NT2/D1 (cell line): ENCODE measurements at regions not wholly inside any gene's neighbourhood (a gene's known extent, or its start where the extent isn't known, plus 50 kb on each side); places are given as distances from the start of the nearest gene placed in this dataset.

ENCODE experiments used
- DNase-seq: peaks from one replicate; pipeline ENCODE4 v3.0.0-alpha.2; 2011; ENCODE audit warnings: low read depth, low spot score
- H3K27me3 ChIP-seq: 2 replicates; pipeline ENCODE4 v1.6.0; 2011; ENCODE audit warnings: mild to moderate bottlenecking; ENCODE audit not compliant: insufficient read length, insufficient read depth
- H3K36me3 ChIP-seq: 2 replicates; pipeline ENCODE4 v1.6.1; 2011; ENCODE audit warnings: mild to moderate bottlenecking, low read length, mixed read lengths; ENCODE audit not compliant: insufficient read depth, insufficient read length
- H3K4me1 ChIP-seq: 2 replicates; pipeline ENCODE4 v1.5.1; 2011; ENCODE audit not compliant: insufficient read depth, insufficient read length
- H3K4me3 ChIP-seq: 2 replicates; pipeline ENCODE4 v1.5.1; 2011; ENCODE audit warnings: low read depth; ENCODE audit not compliant: insufficient read length
- H3K9ac ChIP-seq: 2 replicates; pipeline ENCODE4 v1.6.0; 2011; ENCODE audit warnings: low read depth; ENCODE audit not compliant: insufficient read length
- H3K9me3 ChIP-seq: 2 replicates; pipeline ENCODE4 v1.5.1; 2011; ENCODE audit warnings: mild to moderate bottlenecking, low read length; ENCODE audit not compliant: insufficient read depth
- SUZ12 ChIP-seq: IDR thresholded peaks from 2 replicates; pipeline ENCODE4 v1.6.1; 2011; ENCODE audit not compliant: insufficient read length, insufficient read depth; ENCODE audit errors: extremely low read depth
- YY1 ChIP-seq: IDR thresholded peaks from 2 replicates; pipeline ENCODE4 v1.6.1; 2011; ENCODE audit not compliant: insufficient read length, insufficient read depth
- ZNF274 ChIP-seq: IDR thresholded peaks from 2 replicates; pipeline ENCODE4 v1.6.1; 2011; ENCODE audit warnings: mild to moderate bottlenecking, low read depth, low read length

DNA sequence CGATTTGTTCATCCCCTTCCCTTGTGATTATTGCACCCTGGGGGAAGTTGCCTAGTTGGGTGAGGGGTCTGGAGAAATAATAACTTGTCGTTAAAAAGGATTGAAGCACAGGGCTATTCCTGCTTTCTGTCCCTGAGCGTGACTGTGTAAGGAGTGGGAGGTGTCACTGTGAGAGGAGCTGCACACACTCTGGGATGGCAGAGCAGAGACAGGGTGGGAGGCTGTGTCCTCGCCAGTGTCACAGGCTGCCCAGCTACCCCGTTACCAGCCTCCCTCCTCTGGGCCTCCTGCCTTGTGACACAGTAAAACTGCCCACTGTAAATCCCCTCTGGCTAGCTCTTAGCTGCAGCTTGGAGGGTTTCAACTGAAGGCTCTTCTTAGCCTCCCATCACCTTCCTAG is 460.6 kb downstream of the AACS start:
- no peak for DNase-seq
- Histone ChIP-seq H3K9ac (no peak overlapping the region), H3K36me3 (no peaks in the 10 kb centered on the region), H3K27me3 (no peaks in the 10 kb centered on the region), H3K4me1 (no peaks in the 10 kb centered on the region), H3K9me3 (no peaks in the 10 kb centered on the region; the same call in 1 of the 2 replicates), H3K4me3 (no peak overlapping the region)
- TF ChIP-seq YY1 (no peak), ZNF274 (no peak), SUZ12 (no peak)

DNA sequence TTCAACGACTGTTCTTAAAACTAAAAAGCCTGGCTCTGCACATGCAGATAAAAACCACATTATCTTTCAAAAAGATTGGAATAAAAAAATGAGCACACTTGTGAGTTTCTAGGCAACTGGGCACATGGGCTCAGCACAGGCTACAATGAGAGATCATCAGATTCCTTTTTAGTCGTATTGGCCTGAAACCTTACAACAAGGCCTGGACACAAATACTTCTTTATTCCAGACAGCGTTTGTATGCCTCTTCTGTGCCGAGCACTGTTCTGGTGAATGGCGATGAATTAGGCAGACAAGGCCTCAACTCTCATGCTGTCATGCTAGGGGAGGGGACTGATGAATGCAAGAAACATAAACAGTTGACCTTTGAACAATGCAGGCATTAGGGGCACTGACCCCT is 463.0 kb downstream of the AACS start:
- Histone ChIP-seq H3K36me3 (no peaks in the 10 kb centered on the region), H3K27me3 (no peaks in the 10 kb centered on the region), H3K9ac (no peak overlapping the region), H3K4me1 (no peaks in the 10 kb centered on the region), H3K4me3 (no peak overlapping the region), H3K9me3 (no peaks in the 10 kb centered on the region)
- DNase-seq, result no peak
- no peak for TF ChIP-seq YY1
- no peak for TF ChIP-seq SUZ12
- TF ChIP-seq ZNF274, result no peak

DNA sequence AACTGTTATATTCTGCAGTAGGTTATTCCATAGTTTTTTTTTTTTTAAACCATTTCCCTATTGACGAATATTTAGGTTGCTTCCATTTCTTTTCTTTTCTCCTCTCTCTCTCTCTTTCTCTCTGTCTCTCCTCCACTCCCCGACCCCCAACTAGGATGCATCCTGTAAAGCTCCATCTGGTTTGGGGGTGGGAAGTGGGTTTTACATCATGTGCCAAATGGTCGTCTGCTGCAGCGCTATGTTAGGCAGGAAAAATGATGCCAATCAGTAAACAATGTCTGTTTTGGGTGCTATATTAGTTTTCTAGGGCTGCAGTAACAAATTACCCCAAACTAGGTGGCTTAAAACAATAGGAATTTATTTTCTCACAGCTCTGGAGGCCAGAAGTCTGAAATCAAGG is 465.0 kb downstream of the AACS start:
- no peak overlapping the region for H3K9ac ChIP-seq
- no peaks in the 10 kb centered on the region for H3K9me3 ChIP-seq
- no peak overlapping the region for H3K4me3 ChIP-seq
- TF ChIP-seq SUZ12, result no peak
- no peak for TF ChIP-seq YY1
- no peak for TF ChIP-seq ZNF274
- no peaks in the 10 kb centered on the region for H3K36me3 ChIP-seq
- DNase-seq, result no peak
- H3K27me3 ChIP-seq, result no peaks in the 10 kb centered on the region
- H3K4me1 ChIP-seq, result no peaks in the 10 kb centered on the region

DNA sequence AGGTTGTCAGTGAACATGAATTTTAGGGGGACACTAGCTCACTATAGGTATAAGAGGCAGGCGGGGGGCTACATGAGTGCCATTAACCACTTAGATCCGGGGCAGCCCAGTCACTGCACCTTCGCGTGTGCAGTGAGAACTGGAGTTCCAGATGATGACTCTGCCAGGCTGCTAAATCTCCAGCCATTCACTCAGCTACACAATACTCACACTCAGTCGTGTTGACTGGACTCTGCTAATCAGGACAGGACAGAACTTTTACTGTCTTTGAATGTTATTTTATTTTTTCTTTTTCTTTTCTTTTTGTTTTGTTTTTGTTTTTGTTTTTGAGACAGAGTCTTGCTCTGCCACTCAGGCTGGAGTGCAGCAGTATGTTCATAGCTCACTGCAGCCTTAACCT is 465.6 kb downstream of the AACS start:
- Histone ChIP-seq H3K27me3 (no peaks in the 10 kb centered on the region), H3K36me3 (no peaks in the 10 kb centered on the region), H3K9me3 (no peaks in the 10 kb centered on the region), H3K4me3 (no peak overlapping the region), H3K4me1 (no peaks in the 10 kb centered on the region), H3K9ac (no peak overlapping the region)
- DNase-seq, result no peak
- TF ChIP-seq ZNF274 (no peak), SUZ12 (no peak), YY1 (no peak)

DNA sequence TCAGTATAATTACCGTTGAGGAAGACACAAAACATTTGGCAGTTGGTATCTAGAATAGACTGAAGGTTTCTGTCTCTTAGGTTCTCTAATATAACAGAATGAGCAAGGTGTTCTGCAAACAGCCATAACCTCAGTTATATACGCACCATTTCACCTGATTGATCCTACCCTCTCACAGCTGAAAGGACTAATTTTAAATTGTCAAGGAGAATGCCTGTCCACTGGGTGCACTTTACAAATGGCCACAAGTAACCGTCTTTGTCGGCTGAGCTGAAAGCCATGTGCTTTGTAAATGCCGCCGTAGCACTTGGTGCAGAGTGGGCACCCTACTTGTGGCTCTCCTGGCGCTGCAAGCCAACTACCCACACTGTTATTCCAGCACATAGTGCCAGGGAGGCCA is 466.3 kb downstream of the AACS start:
- H3K27me3 ChIP-seq, result no peaks in the 10 kb centered on the region
- no peaks in the 10 kb centered on the region for H3K9me3 ChIP-seq
- no peak overlapping the region for H3K4me3 ChIP-seq
- H3K9ac ChIP-seq, result no peak overlapping the region
- TF ChIP-seq SUZ12 (no peak), ZNF274 (no peak), YY1 (no peak)
- H3K4me1 ChIP-seq, result no peaks in the 10 kb centered on the region
- no peaks in the 10 kb centered on the region for H3K36me3 ChIP-seq
- no peak for DNase-seq

DNA sequence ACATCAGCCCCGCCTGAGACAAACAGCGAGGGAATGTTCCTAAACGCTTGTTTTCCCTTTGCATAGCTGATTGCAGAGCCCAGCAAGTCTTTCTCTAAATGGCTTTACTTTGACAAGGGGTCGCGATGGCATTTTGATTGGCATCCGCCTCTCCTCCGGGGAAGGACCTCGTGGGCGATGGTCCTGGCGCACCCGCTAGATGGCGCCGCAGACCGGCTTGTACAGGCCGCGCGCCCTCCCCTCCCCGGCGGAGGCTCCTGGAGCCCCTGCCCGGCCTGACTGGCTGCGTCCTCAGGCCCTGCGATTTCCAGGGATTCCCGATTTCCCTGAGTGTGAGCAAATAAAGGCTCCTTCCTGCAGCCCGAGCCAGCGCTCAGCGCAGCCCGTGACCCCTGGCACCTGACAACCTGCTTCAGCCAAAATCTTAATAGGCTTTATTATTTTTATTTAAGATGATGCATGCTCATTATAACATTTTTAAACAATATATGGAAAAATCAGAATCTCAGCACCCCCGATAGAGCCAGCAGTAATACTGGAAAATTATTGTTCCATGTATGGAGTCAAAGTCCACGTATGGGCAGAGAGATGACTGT is 468.3 kb downstream of the AACS start:
- TF ChIP-seq YY1 (no peak), ZNF274 (no peak), SUZ12 (no peak)
- H3K9ac ChIP-seq, result no peak overlapping the region

DNA sequence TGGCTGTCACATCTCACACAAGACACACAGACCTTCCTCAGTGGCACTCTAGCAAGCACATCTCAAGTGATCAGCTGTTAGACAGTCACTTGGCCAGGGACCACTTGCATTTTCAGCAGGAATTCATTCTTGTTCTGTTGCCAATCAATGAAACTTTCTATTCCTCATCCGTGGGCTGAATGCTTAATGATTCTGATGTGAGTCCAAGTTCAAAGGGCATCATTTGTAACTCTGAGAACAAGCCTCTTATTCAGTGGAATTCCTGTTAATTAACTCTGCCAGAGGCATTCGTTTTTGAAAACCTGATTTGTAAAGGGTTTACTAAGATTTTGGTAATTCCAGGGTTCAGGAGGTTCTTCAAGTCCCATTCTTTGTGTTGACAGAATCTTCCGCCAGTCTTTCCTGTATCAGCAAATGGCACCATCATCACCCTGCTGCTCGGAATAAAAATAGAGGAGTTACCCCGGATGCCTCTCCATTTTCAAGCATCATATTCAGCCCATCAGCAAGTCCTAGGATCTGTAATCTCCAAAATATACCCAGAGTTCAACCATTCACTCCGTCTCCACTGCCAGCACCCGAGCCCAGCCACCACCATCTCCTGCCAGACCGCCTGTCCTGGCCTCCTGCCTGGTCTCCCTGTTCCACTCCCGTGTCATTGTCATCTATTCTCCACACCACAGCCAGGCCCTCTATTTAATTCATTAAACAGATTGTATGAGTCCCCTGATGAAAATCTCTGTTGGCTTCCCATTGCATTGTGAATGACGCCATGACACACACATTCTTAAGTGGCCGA is 473.4 kb downstream of the AACS start:
- Histone ChIP-seq H3K4me3 (no peak overlapping the region), H3K9me3 (no peaks in the 10 kb centered on the region), H3K4me1 (no peaks in the 10 kb centered on the region), H3K9ac (no peak overlapping the region), H3K27me3 (no peaks in the 10 kb centered on the region), H3K36me3 (no peaks in the 10 kb centered on the region)
- no peak for DNase-seq
- TF ChIP-seq ZNF274, result no peak
- no peak for TF ChIP-seq SUZ12
- no peak for TF ChIP-seq YY1

More for the DNA sequence above, 468.3 kb downstream of the AACS start:
- Histone ChIP-seq H3K4me3 (no peak overlapping the region), H3K4me1 (no peaks in the 10 kb centered on the region), H3K9me3 (no peaks in the 10 kb centered on the region), H3K27me3 (no peaks in the 10 kb centered on the region), H3K36me3 (no peaks in the 10 kb centered on the region)
- DNase-seq, result peak; percentile 58
